ENCODE measurements at regions not wholly inside any gene's neighbourhood (a gene's known extent, or its start where the extent isn't known, plus 50 kb on each side); places are given as distances from the start of the nearest gene placed in this dataset.

DNA sequence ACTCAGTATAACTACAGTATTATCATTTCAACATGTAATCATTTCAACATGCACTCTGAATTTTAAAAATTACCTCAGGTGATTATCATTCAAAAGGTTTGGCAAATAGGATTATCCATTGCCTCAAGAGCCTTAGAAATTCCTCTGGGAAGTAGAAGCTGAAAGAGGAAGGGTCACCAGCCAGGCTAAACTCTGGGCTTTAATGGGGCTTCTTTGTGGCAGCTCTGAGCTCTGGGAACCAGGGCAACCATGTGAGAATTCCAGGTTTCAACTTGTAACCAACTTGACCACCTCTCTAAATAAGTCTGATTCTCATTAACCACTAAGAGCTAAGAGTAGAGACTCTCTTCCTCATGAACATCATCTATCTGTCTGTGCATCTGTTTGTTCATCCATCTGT, 117.2 kb upstream of the MED14 start:
- TF ChIP-seq BRCA1 (IDR thresholded peaks at IDR 0.05; ENCODE audit: low read depth, low read length), result no peak
- TF ChIP-seq POLR2AphosphoS5 (IDR thresholded peaks at IDR 0.05; ENCODE audit: low read length), result no peak
- no peak for TF ChIP-seq EZH2 (IDR thresholded peaks at IDR 0.05; ENCODE audit: borderline replicate concordance, control insufficient read depth, low read depth, low read length)
- no peak for TF ChIP-seq KDM1A (IDR thresholded peaks at IDR 0.05; ENCODE audit: borderline replicate concordance)
- no peak for TF ChIP-seq FOXK2 (IDR thresholded peaks at IDR 0.05)
- no peak for TF ChIP-seq TBL1XR1 (IDR thresholded peaks at IDR 0.05; ENCODE audit: low read depth, low read length)
- TF ChIP-seq, protein P1, sequence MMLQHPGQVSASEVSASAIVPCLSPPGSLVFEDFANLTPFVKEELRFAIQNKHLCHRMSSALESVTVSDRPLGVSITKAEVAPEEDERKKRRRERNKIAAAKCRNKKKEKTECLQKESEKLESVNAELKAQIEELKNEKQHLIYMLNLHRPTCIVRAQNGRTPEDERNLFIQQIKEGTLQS (IDR thresholded peaks at IDR 0.05; ENCODE audit: borderline replicate concordance, extremely low read depth, low read depth, low read length), result no peak
- no peak for TF ChIP-seq SIN3A (IDR thresholded peaks at IDR 0.05; ENCODE audit: low read depth, low read length)
- no peak for TF ChIP-seq HDAC2 (IDR thresholded peaks at IDR 0.05)
- no peak for TF ChIP-seq SMC3 (IDR thresholded peaks at IDR 0.05; ENCODE audit: borderline replicate concordance, low read length)
- no peak for TF ChIP-seq CREB1 (IDR thresholded peaks at IDR 0.05; ENCODE audit: low read depth)
- TF ChIP-seq CTCF (IDR thresholded peaks at IDR 0.05 in 2 of 3, conservative IDR thresholded peaks at IDR 0.05 in 1 of 3; ENCODE audit: control insufficient read depth in 2 of 3, extremely low read depth in 1 of 3, insufficient read depth in 1 of 3, low read depth in 3 of 3, low read length in 3 of 3), result no peak
- TF ChIP-seq MYC (IDR thresholded peaks at IDR 0.05; ENCODE audit: insufficient read depth, insufficient read length, insufficient replicate concordance, low read length, severe bottlenecking), result no peak
- no peak for TF ChIP-seq YBX1 (IDR thresholded peaks at IDR 0.05)
